K562 (cell line): ENCODE measurements at regions not wholly inside any gene's neighbourhood (a gene's known extent, or its start where the extent isn't known, plus 50 kb on each side); places are given as distances from the start of the nearest gene placed in this dataset.

ENCODE experiments used
- ATAC-seq: fragments of 200-7000 bp; cut with Tn5 transposase; 3 replicates; pipeline ENCODE4 v1.9.1; 2020; ENCODE audit warnings: moderate library complexity
- BruUV-seq: library from RNA; stranded (reverse); fragments of 400-500 nt; replicated peaks from 2 replicates; lab custom pipeline; 2021; lab: Mats Ljungman, UMichigan
- CTCF ChIA-PET: fragments of 300-600 bp; formaldehyde crosslinking; extraction: SDS; loops from one replicate; lab custom pipeline; 2021; ENCODE audit warnings: low intra/inter-chr PET ratio; lab: Yijun Ruan, JAX
- POLR2A ChIA-PET: fragments of 300-600, 350-650 bp; sonication (Branson Sonifier 250); formaldehyde crosslinking; extraction: SDS; loops from one replicate; lab custom pipeline; 2021; ENCODE audit warnings: antibody characterized with exemption, inconsistent platforms; lab: Yijun Ruan, JAX
- DNase-seq, 4 experiments: peaks; one replicate each; pipeline versions ENCODE4 v3.0.0 to v3.0.0-alpha.2; 2011 to 2018; ENCODE audit warnings: low spot score in 3 of 4, mixed read lengths in 3 of 4; ENCODE audit errors: extremely low read depth in 1 of 4
- FAIRE-seq: peaks from 2 replicates; lab custom pipeline; 2011; peaks lifted over from hg19 to GRCh38; lab: Jason Lieb, UNC
- H2AFZ ChIP-seq: 2 replicates; pipeline ENCODE4 v1.6.0; 2011; ENCODE audit warnings: low read depth, low read length, control low read depth, inconsistent platforms
- H3K27ac ChIP-seq: fragments of 200-600 bp; 3 replicates; pipeline ENCODE4 v1.8.0; 2011; ENCODE audit warnings: low read depth, mild to moderate bottlenecking, control low read depth, inconsistent platforms, low read length, moderate library complexity, mixed read lengths; ENCODE audit errors: extremely low read depth
- H3K27me3 ChIP-seq, 2 experiments: fragments of 300-600 bp in 1 of 2; 2 replicates in 1 of 2; 3 replicates in 1 of 2; pipeline versions ENCODE4 v1.6.0 to v1.8.0; 2011; ENCODE audit warnings: inconsistent platforms in 2 of 2, low read length in 2 of 2, mild to moderate bottlenecking in 1 of 2, mixed read lengths in 1 of 2, moderate library complexity in 1 of 2; ENCODE audit not compliant: control insufficient read depth in 2 of 2, insufficient read depth in 2 of 2
- H3K36me3 ChIP-seq: fragments of 300-600 bp; 3 replicates; pipeline ENCODE4 v1.8.0; 2011; ENCODE audit warnings: mild to moderate bottlenecking, low read length, inconsistent platforms; ENCODE audit not compliant: control insufficient read depth, insufficient read depth
- H3K4me1 ChIP-seq, 2 experiments: fragments of 200-600 bp in 1 of 2; replicated peaks in 1 of 2; 2 replicates in 1 of 2; 3 replicates in 1 of 2; pipeline versions ENCODE4 v1.5.1 to v1.8.0; 2011; ENCODE audit warnings: inconsistent platforms in 2 of 2, low read length in 2 of 2, mild to moderate bottlenecking in 1 of 2, mixed read lengths in 1 of 2, moderate library complexity in 1 of 2; ENCODE audit not compliant: control insufficient read depth in 2 of 2, insufficient read depth in 2 of 2
- H3K4me2 ChIP-seq: 2 replicates; pipeline ENCODE4 v1.6.1; 2011; ENCODE audit warnings: low read length, control low read depth, inconsistent platforms, mixed read lengths; ENCODE audit not compliant: insufficient read depth
- H3K4me3 ChIP-seq: fragments of 200-600 bp; sonication (generic), shearing (Covaris generic); 2 replicates; pipeline ENCODE4 v1.5.1; 2016; ENCODE audit warnings: control low read depth, inconsistent platforms
- H3K79me2 ChIP-seq: fragments of 200-600 bp; 3 replicates; pipeline ENCODE4 v1.8.0; 2011; ENCODE audit warnings: low read length, inconsistent platforms; ENCODE audit not compliant: control insufficient read depth, insufficient read depth
- H3K9ac ChIP-seq, 2 experiments: 2 replicates each; pipeline versions ENCODE4 v1.6.0 to v1.6.1; 2011; ENCODE audit warnings: low read depth in 2 of 2, low read length in 2 of 2, control low read depth in 1 of 2, inconsistent platforms in 1 of 2, mild to moderate bottlenecking in 1 of 2, mixed read lengths in 1 of 2; ENCODE audit not compliant: insufficient read depth in 1 of 2
- H3K9me1 ChIP-seq: one replicate; pipeline ENCODE4 v1.6.0; 2011; ENCODE audit warnings: inconsistent platforms, mild to moderate bottlenecking, low read length, moderate library complexity; ENCODE audit not compliant: control insufficient read depth, insufficient read depth
- H3K9me3 ChIP-seq: replicated peaks from 2 replicates; pipeline ENCODE4 v1.5.1; 2011; ENCODE audit warnings: low read depth, low read length, inconsistent platforms; ENCODE audit not compliant: control insufficient read depth, insufficient read depth
- H4K20me1 ChIP-seq: replicated peaks from 2 replicates; pipeline ENCODE4 v1.6.1; 2011; ENCODE audit warnings: low read length, inconsistent platforms, mixed read lengths; ENCODE audit not compliant: control insufficient read depth, insufficient read depth
- BRF1 ChIP-seq: IDR thresholded peaks from 3 replicates; pipeline ENCODE4 v1.6.1; 2011; ENCODE audit warnings: borderline replicate concordance, mild to moderate bottlenecking; ENCODE audit not compliant: insufficient read length; ENCODE audit errors: extremely low read depth
- DNMT1 ChIP-seq: fragments of 450-650 bp; IDR thresholded peaks from 2 replicates; pipeline ENCODE4 v1.6.1; 2016; ENCODE audit warnings: antibody characterized with exemption, mild to moderate bottlenecking
- FOS ChIP-seq: IDR thresholded peaks from 3 replicates; pipeline ENCODE4 v1.6.1; 2011; ENCODE audit not compliant: insufficient read length; ENCODE audit errors: extremely low read depth
- GATAD2A ChIP-seq: fragments of 450-650 bp; IDR thresholded peaks from 2 replicates; pipeline ENCODE4 v1.6.1; 2017
- L3MBTL2 ChIP-seq: fragments of 450-650 bp; IDR thresholded peaks from 2 replicates; pipeline ENCODE4 v1.6.1; 2016; ENCODE audit warnings: mild to moderate bottlenecking, moderate library complexity
- MECOM ChIP-seq: fragments of 250-450 bp; sonication (Bioruptor Pico); IDR thresholded peaks from 2 replicates; pipeline ENCODE4 v1.8.0; 2022; ENCODE audit warnings: inconsistent platforms
- SMAD3 ChIP-seq: fragments of 450-650 bp; formaldehyde crosslinking; conservative IDR thresholded peaks from 2 replicates; pipeline ENCODE4 v1.4.0; 2020; ENCODE audit warnings: mild to moderate bottlenecking
- ZNF212 ChIP-seq: fragments of 450-650 bp; formaldehyde crosslinking; IDR thresholded peaks from 2 replicates; pipeline ENCODE4 v1.4.0; 2020; ENCODE audit warnings: mild to moderate bottlenecking
- whole genome bisulfite sequencing: fragments of 100-300 bp; shearing (Covaris generic); methylation state at CpG from one replicate; pipeline ENCODE4 v1.1.6; 2016; ENCODE audit warnings: low coverage, mixed read lengths; ENCODE audit not compliant: insufficient coverage; ENCODE audit errors: missing lambda C conversion rate; 5-methylcytosine and 5-hydroxymethylcytosine counted together
- in situ Hi-C: fragments of 300-500 bp; cut with MboI; formaldehyde crosslinking; loops from 4 replicates; pipeline ENCODE4 v1.15.0; 2018; ENCODE audit warnings: inconsistent platforms, mixed read lengths
- intact Hi-C: fragments of 100-400 bp; cut with micrococcal nuclease; formaldehyde crosslinking; loops from 2 replicates; pipeline ENCODE4 v1.14.2; 2022
- TF ChIP-seq, protein P1 (sequence below), 3 experiments: IDR thresholded peaks in 2 of 3; conservative IDR thresholded peaks in 1 of 3; 2 replicates each; pipeline ENCODE4 v1.5.1; 2011 to 2012; ENCODE audit warnings: low read length in 3 of 3, mild to moderate bottlenecking in 3 of 3, control low read depth in 2 of 3, improper control_type of control experiment in 1 of 3, inconsistent platforms in 1 of 3, low read depth in 1 of 3, mixed read lengths in 1 of 3, moderate library complexity in 1 of 3; ENCODE audit not compliant: insufficient read depth in 2 of 3

DNA sequence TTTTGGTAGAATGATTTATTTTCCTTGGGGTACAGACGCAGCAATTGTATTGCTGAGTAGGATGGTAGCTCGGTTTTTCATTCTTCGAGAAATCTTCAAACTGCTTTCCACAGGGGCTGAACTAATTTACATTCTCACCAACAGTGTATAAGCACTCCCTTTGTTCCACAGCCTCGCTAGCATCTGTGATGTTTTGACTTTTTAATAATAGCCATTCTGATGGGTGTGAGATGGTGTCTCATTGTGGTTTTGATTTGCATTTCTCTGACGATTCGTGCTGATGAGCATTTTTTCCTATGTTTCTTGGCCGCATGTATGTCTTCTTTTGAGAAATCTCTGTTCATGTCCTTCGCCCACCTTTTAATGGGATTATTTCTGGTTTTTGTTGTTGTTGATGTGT is 54.8 kb upstream of the UQCRFS1 start:
- DNase-seq: no peak
- intact Hi-C loops: no loop called here
- CTCF ChIA-PET: no interaction called here
- no peaks in the 10 kb centered on the region for H3K9me3 ChIP-seq
- H3K36me3 ChIP-seq: no peaks in the 10 kb centered on the region
- BruUV-seq: no TSS peak
- ATAC-seq: no peak
- no peaks in the 10 kb centered on the region for H3K9me1 ChIP-seq
- H3K27ac ChIP-seq: no peak overlapping the region
- H3K79me2 ChIP-seq: no peaks in the 10 kb centered on the region
- H3K4me1 ChIP-seq: no peaks in the 10 kb centered on the region
- H3K9ac ChIP-seq: no peak overlapping the region
- no peak for FAIRE-seq
- 0% methylated on average over 8 of the region's 8 CpGs for WGBS
- no peak overlapping the region for H2AFZ ChIP-seq
- TF ChIP-seq FOS (no peak), L3MBTL2 (no peak), GATAD2A (no peak), BRF1 (no peak), ZNF212 (no peak), SMAD3 (CRISPR knock-in tag) (no peak), DNMT1 (no peak)
- in situ Hi-C loops: loop anchor here (10.0 kb wide), 1 partner anchor 383 kb away; no protein-coding TSS in a partner anchor
- POLR2A ChIA-PET: no interaction called here
- 0 out of 2 replicates have a peak, but pooled peaks cover 4% of the 10 kb centered on the region for H4K20me1 ChIP-seq
- H3K4me2 ChIP-seq: no peak overlapping the region
- H3K4me3 ChIP-seq: no peak overlapping the region
- H3K27me3 ChIP-seq: peaks cover 12 to 28% of the 10 kb centered on the region in 2 experiments

DNA sequence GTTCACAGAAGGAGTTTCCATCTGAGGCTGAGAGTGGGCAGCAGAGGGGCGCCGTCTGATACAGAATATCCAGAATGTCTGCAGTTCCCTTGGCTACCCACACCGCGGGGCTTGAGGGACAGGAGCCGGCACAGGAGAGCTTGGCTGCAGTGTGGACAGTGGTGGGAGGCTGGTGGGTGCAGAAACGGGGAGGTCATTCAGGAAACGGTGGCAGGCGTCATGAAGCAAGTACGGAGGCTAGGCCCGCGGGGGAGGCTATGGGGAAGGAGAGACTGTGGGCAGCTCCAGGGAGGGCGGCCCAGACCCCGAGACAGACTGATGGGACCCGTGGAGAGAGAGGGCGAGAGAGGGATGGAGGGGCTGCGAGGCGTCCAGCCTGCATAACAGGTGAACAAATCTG is 55.2 kb upstream of the UQCRFS1 start:
- no peaks in the 10 kb centered on the region for H3K4me1 ChIP-seq
- in situ Hi-C loops (loop anchor here (10.0 kb wide), 1 partner anchor 383 kb away; no protein-coding TSS in a partner anchor), intact Hi-C loops (no loop called here)
- no peak overlapping the region for H3K27ac ChIP-seq
- H3K4me3 ChIP-seq: no peak overlapping the region
- no peak for TF ChIP-seq MECOM (CRISPR knock-in tag)
- TF ChIP-seq, protein P1, sequence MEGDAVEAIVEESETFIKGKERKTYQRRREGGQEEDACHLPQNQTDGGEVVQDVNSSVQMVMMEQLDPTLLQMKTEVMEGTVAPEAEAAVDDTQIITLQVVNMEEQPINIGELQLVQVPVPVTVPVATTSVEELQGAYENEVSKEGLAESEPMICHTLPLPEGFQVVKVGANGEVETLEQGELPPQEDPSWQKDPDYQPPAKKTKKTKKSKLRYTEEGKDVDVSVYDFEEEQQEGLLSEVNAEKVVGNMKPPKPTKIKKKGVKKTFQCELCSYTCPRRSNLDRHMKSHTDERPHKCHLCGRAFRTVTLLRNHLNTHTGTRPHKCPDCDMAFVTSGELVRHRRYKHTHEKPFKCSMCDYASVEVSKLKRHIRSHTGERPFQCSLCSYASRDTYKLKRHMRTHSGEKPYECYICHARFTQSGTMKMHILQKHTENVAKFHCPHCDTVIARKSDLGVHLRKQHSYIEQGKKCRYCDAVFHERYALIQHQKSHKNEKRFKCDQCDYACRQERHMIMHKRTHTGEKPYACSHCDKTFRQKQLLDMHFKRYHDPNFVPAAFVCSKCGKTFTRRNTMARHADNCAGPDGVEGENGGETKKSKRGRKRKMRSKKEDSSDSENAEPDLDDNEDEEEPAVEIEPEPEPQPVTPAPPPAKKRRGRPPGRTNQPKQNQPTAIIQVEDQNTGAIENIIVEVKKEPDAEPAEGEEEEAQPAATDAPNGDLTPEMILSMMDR (IDR thresholded peaks at IDR 0.05 in 2 of 3, conservative IDR thresholded peaks at IDR 0.05 in 1 of 3; ENCODE audit: insufficient read depth in 2 of 3, low read depth in 1 of 3, low read length in 3 of 3): 0 out of 6 replicates have a peak, but pooled peaks of 1 of the 3 experiments have one; percentile 11
- 0 out of 2 replicates have a peak, but pooled peaks cover 4% of the 10 kb centered on the region for H4K20me1 ChIP-seq
- ATAC-seq (no peak), FAIRE-seq (no peak), DNase-seq (no peak)
- ChIA-PET POLR2A (interaction anchor here (0.7 kb wide), 1 partner anchor 85 kb away, joined by 4 read pairs; no protein-coding TSS in a partner anchor), CTCF (no interaction called here)
- H3K9me3 ChIP-seq: no peaks in the 10 kb centered on the region
- no peak overlapping the region for H3K9ac ChIP-seq
- no peak overlapping the region for H3K4me2 ChIP-seq
- WGBS: 2% methylated on average over 17 of the region's 17 CpGs
- peaks cover 12 to 28% of the 10 kb centered on the region in 2 experiments for H3K27me3 ChIP-seq
- no peaks in the 10 kb centered on the region for H3K79me2 ChIP-seq
- no peak overlapping the region for H2AFZ ChIP-seq
- no peaks in the 10 kb centered on the region for H3K9me1 ChIP-seq
- no peaks in the 10 kb centered on the region for H3K36me3 ChIP-seq
- no TSS peak for BruUV-seq
